Right lobe of liver (tissue), 6 donors: ENCODE measurements at regions not wholly inside any gene's neighbourhood (a gene's known extent, or its start where the extent isn't known, plus 50 kb on each side); places are given as distances from the start of the nearest gene placed in this dataset.

ENCODE experiments used
- ATAC-seq, 4 donors: fragments of 200-7000 bp; cut with Tn5 transposase; one replicate each; pipeline ENCODE4 v1.9.1; 2020; ENCODE audit warnings: mild to moderate bottlenecking in 4 of 4, moderate library complexity in 4 of 4
- DNase-seq, 3 donors: peaks; one replicate each; pipeline ENCODE4 v3.0.0-alpha.2; 2020
- H3K27ac ChIP-seq, 3 donors: fragments of 200-600 bp; one replicate each; pipeline ENCODE4 v1.8.0; 2022
- H3K27me3 ChIP-seq, 2 donors: fragments of 200-600 bp; one replicate each; pipeline ENCODE4 v1.8.0; 2022
- H3K36me3 ChIP-seq, 4 donors: fragments of 200-600 bp; sonication (generic) in 1 of 4; one replicate each; pipeline versions ENCODE4 v1.5.1 to v1.8.0; 2017 to 2022; ENCODE audit warnings: control low read depth in 1 of 4
- H3K4me1 ChIP-seq, 4 donors: fragments of 200-600 bp; sonication (generic) in 1 of 4; one replicate each; pipeline versions ENCODE4 v1.5.1 to v1.8.0; 2017 to 2022; ENCODE audit warnings: control low read depth in 1 of 4
- H3K4me3 ChIP-seq, 3 donors: fragments of 200-600 bp; one replicate each; pipeline ENCODE4 v1.8.0; 2022
- H3K9me3 ChIP-seq, 4 donors: fragments of 200-600 bp; sonication (generic) in 1 of 4; one replicate each; pipeline versions ENCODE4 v1.5.1 to v1.8.0; 2017 to 2022; ENCODE audit warnings: control low read depth in 1 of 4
- POLR2A ChIP-seq: fragments of 450-650 bp; IDR thresholded peaks from one replicate; pipeline ENCODE4 v1.6.1; 2017; ENCODE audit warnings: antibody characterized with exemption, mild to moderate bottlenecking
- WGBS: methylation state at CpG from one replicate; pipeline ENCODE4 v1.1.6; 2018; ENCODE audit warnings: low coverage, low lambda C conversion rate; ENCODE audit not compliant: insufficient coverage; ENCODE audit errors: missing lambda C conversion rate; 5-methylcytosine and 5-hydroxymethylcytosine counted together
- intact Hi-C, 2 donors: fragments of 100-400 bp; cut with DNase I; formaldehyde crosslinking; loops; one replicate each; pipeline versions ENCODE4 v1.11.2 to v1.14.1; 2022
- TF ChIP-seq, protein P1 (sequence below), 4 donors: fragments of 200-600 bp in 3 of 4; fragments of 450-650 bp in 1 of 4; IDR thresholded peaks; one replicate each; pipeline versions ENCODE4 v1.5.1 to v1.8.0; 2016 to 2022; ENCODE audit warnings: antibody characterized with exemption in 4 of 4, mild to moderate bottlenecking in 2 of 4
- donor health status: DM: no; HTN: yes; CAD: no.
- donor health status: DM: no; HTN: no; CAD: no.
- donor health status: DM: no; HTN: no; CAD: no.
- donor health status: DM: no; HTN: yes; CAD: no.
- donor health status: DM: no; HTN: yes; CAD: no.

DNA sequence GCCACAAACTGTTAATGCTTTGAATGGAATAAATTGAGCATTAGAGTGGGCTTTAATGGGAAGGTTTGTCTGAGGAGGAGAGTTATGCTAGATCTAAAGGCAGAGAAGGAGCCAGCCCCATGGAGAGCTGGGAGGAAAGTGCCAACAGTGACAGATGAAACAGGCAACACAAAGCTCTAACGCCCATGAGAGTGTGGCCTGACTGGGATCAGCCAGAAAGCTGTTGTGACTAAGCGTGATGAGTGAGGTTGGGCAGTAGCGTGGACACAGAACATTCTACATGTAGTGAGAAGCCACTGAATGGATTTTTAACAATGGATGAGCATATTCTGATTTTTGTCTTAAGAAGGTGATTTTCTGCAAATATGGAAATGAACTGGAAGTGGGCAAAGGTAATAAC lies 185.3 kb upstream of the SIX2 start:
- Histone ChIP-seq H3K4me1 (no peaks in the 10 kb centered on the region), H3K4me3 (no peak overlapping the region), H3K36me3 (no peaks in the 10 kb centered on the region), H3K9me3 (no peaks in the 10 kb centered on the region), H3K27me3 (no peaks in the 10 kb centered on the region), H3K27ac (no peak overlapping the region)
- WGBS = 81% methylated on average over 3 of the region's 3 CpGs
- no peak for ATAC-seq
- intact Hi-C loops = no loop called here
- no peak for DNase-seq
- TF ChIP-seq POLR2A = no peak
- TF ChIP-seq, protein P1, sequence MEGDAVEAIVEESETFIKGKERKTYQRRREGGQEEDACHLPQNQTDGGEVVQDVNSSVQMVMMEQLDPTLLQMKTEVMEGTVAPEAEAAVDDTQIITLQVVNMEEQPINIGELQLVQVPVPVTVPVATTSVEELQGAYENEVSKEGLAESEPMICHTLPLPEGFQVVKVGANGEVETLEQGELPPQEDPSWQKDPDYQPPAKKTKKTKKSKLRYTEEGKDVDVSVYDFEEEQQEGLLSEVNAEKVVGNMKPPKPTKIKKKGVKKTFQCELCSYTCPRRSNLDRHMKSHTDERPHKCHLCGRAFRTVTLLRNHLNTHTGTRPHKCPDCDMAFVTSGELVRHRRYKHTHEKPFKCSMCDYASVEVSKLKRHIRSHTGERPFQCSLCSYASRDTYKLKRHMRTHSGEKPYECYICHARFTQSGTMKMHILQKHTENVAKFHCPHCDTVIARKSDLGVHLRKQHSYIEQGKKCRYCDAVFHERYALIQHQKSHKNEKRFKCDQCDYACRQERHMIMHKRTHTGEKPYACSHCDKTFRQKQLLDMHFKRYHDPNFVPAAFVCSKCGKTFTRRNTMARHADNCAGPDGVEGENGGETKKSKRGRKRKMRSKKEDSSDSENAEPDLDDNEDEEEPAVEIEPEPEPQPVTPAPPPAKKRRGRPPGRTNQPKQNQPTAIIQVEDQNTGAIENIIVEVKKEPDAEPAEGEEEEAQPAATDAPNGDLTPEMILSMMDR (IDR thresholded peaks at IDR 0.05) = no peak

DNA sequence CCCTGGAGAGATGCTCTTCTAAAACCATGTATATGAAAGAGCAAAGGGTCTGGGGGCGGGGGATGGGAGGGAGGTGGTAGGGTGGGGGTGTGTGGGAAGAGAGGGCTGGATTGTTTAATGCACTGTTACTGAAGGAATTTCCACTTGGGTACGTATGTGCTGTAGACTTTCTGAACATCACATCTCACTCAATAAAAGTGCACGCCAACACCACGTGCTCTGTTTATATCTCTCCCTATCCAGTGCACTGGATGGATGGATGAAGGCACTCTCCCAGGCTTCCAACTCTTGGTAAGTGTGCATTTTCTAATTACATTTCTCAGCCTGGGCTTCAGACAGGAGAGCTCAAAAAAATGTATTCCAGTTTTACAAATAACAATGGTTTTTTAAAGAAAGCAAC lies 184.3 kb upstream of the SIX2 start:
- H3K27me3 ChIP-seq = no peaks in the 10 kb centered on the region
- H3K27ac ChIP-seq = no peak overlapping the region
- DNase-seq (no peak), ATAC-seq (no peak)
- H3K9me3 ChIP-seq = no peaks in the 10 kb centered on the region
- 68% methylated on average over 4 of the region's 4 CpGs for whole genome bisulfite sequencing
- intact Hi-C loops = no loop called here
- no peak for TF ChIP-seq POLR2A
- TF ChIP-seq, protein P1 (IDR thresholded peaks at IDR 0.05) = no peak
- H3K4me3 ChIP-seq = no peak overlapping the region
- H3K4me1 ChIP-seq = no peaks in the 10 kb centered on the region
- no peaks in the 10 kb centered on the region for H3K36me3 ChIP-seq

DNA sequence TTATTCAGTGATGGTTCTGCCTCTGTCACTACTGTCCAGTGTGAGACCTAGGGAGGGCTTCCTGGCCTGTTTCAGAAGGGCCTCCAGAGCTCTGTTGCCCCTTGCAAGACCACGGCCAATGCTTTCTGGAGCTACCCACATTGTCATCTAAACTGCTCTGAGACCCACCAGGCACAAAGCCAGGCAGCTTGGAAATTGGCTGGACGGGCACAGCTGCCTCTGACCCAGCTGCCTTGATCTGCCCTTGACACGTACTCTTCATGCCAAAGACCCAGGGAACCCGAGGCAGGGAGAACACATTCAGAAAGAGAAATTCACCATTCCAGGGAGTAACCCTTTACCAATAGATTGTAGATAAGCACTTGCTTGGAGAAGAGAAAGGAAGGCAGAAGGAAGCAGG lies 183.7 kb upstream of the SIX2 start:
- intact Hi-C loops = no loop called here
- H3K4me1 ChIP-seq = no peaks in the 10 kb centered on the region
- ATAC-seq (no peak), DNase-seq (no peak)
- H3K4me3 ChIP-seq = no peak overlapping the region
- no peaks in the 10 kb centered on the region for H3K36me3 ChIP-seq
- no peak overlapping the region for H3K27ac ChIP-seq
- TF ChIP-seq POLR2A = no peak
- TF ChIP-seq, protein P1 (IDR thresholded peaks at IDR 0.05) = no peak
- WGBS = 22% methylated on average over 2 of the region's 4 CpGs
- H3K9me3 ChIP-seq = no peaks in the 10 kb centered on the region
- no peaks in the 10 kb centered on the region for H3K27me3 ChIP-seq

DNA sequence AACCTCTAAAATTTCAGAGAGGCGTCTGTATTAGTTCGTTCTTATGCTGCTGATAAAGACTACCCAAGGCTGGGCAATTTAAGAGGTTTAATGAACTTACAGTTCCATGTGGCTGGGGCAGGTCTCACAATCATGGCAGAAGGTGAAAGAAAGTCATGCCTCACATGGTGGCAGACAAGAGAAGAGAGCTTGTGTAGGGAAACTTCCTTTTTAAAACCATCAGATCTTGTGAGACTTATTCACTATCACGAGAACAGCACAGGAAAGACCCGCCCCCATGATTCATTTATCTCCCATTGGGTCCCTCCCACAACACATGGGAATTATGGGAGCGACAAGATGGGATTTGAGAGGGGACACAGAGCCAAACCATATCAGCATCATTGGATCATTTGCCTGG lies 183.2 kb upstream of the SIX2 start:
- H3K4me1 ChIP-seq = no peaks in the 10 kb centered on the region
- WGBS = 81% methylated on average over 5 of the region's 5 CpGs
- DNase-seq = no peak
- H3K27me3 ChIP-seq = no peaks in the 10 kb centered on the region
- no peak for ATAC-seq
- H3K36me3 ChIP-seq = no peaks in the 10 kb centered on the region
- H3K9me3 ChIP-seq = no peaks in the 10 kb centered on the region
- no peak overlapping the region for H3K27ac ChIP-seq
- TF ChIP-seq, protein P1 (IDR thresholded peaks at IDR 0.05) = no peak
- no peak for TF ChIP-seq POLR2A
- intact Hi-C loops = no loop called here
- no peak overlapping the region for H3K4me3 ChIP-seq

DNA sequence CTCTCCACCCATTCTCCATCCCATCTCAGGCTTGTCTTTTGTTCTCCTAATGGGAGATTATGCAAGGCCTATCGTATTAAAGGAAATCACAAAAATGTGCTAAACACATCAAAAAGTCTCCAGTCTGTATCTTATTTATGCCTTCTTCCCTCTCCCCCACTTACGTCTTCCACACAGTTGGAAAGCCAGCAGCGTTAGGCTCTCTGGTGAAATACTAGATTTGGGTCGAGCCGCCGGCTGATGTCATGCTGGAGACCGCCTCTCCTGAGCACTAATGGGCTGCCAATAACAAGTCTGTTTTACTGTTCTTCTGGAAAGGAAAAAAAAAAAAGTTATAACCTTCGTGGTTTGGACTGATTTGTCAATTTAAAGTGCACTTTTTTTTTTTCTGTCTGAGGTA lies 182.7 kb upstream of the SIX2 start:
- ATAC-seq = no peak
- TF ChIP-seq POLR2A = no peak
- TF ChIP-seq, protein P1 (IDR thresholded peaks at IDR 0.05) = no peak
- Histone ChIP-seq H3K4me1 (no peaks in the 10 kb centered on the region), H3K36me3 (no peaks in the 10 kb centered on the region), H3K4me3 (no peak overlapping the region), H3K27me3 (no peaks in the 10 kb centered on the region), H3K9me3 (no peaks in the 10 kb centered on the region), H3K27ac (no peak overlapping the region)
- intact Hi-C loops = no loop called here
- DNase-seq = no peak
- 77% methylated on average over 8 of the region's 8 CpGs for WGBS
